ENCODE measurements at regions not wholly inside any gene's neighbourhood (a gene's known extent, or its start where the extent isn't known, plus 50 kb on each side); places are given as distances from the start of the nearest gene placed in this dataset.

- Mint-ChIP-seq H3K27ac (ENCODE audit: unreplicated experiment) (no peak overlapping the region), H3K4me1 (ENCODE audit: low read depth, unreplicated experiment) (no peaks in the 10 kb centered on the region)
Observed at GRCh38 chr18:60965856-60966255, 367.4 kb upstream of the CDH20 start.

DNA sequence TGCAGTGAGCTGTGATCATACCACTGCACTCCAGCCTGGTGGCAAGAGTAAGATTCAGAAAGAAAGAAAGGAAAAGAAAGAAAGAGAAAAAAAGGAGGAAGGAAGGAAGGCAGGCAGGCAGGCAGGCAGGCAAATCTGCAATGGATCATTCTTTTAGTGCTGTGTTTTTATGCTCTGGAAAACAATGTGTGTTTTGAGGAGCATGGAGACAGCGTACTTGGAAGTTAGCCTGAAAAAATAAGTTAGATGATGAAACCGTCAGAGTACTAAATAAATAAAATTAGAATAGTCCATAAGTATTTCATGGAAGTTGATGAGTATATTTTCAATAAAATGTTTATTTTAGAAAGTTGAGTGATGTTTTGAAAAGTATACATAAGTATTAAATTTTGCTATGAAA is 366.4 kb upstream of the CDH20 start:
- no peak overlapping the region for H3K27ac Mint-ChIP-seq (ENCODE audit: unreplicated experiment)
- no TSS peak for BruUV-seq (replicated peaks)
- TF ChIP-seq, protein P1, sequence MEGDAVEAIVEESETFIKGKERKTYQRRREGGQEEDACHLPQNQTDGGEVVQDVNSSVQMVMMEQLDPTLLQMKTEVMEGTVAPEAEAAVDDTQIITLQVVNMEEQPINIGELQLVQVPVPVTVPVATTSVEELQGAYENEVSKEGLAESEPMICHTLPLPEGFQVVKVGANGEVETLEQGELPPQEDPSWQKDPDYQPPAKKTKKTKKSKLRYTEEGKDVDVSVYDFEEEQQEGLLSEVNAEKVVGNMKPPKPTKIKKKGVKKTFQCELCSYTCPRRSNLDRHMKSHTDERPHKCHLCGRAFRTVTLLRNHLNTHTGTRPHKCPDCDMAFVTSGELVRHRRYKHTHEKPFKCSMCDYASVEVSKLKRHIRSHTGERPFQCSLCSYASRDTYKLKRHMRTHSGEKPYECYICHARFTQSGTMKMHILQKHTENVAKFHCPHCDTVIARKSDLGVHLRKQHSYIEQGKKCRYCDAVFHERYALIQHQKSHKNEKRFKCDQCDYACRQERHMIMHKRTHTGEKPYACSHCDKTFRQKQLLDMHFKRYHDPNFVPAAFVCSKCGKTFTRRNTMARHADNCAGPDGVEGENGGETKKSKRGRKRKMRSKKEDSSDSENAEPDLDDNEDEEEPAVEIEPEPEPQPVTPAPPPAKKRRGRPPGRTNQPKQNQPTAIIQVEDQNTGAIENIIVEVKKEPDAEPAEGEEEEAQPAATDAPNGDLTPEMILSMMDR (IDR thresholded peaks at IDR 0.05; ENCODE audit: insufficient read depth in 1 of 2, low read depth in 1 of 2, low read length in 1 of 2, severe bottlenecking in 1 of 2, unreplicated experiment in 1 of 2): no peak
- H3K4me3 Mint-ChIP-seq (ENCODE audit: unreplicated experiment): no peak overlapping the region
- Histone ChIP-seq H3K36me3 (ENCODE audit: control insufficient read depth, insufficient read depth, low read length) (no peaks in the 10 kb centered on the region), H3K4me1 (no peaks in the 10 kb centered on the region), H3K9me3 (no peaks in the 10 kb centered on the region), H3K4me3 (ENCODE audit: low read depth, low read length) (no peak overlapping the region), H3K27me3 (replicated peaks; ENCODE audit: control insufficient read depth, insufficient read depth, low read length) (no peaks in the 10 kb centered on the region)
- no peaks in the 10 kb centered on the region for H3K36me3 Mint-ChIP-seq (ENCODE audit: insufficient read depth, unreplicated experiment)
- intact Hi-C loops (cut with micrococcal nuclease; ENCODE audit: unreplicated experiment): no loop called here
- DNase-seq: no peak
- CTCF ChIA-PET: no interaction called here
- H3K27me3 Mint-ChIP-seq (ENCODE audit: insufficient read depth, unreplicated experiment): no peaks in the 10 kb centered on the region
- no peaks in the 10 kb centered on the region for H3K4me1 Mint-ChIP-seq (ENCODE audit: low read depth, unreplicated experiment)
- POLR2A ChIA-PET: no interaction called here
- H3K9me3 Mint-ChIP-seq (ENCODE audit: unreplicated experiment): no peaks in the 10 kb centered on the region

More at GRCh38 chr18:60965856-60966255, 367.4 kb upstream of the CDH20 start:
- Mint-ChIP-seq H3K36me3 (ENCODE audit: insufficient read depth, unreplicated experiment) (no peaks in the 10 kb centered on the region), H3K9me3 (ENCODE audit: unreplicated experiment) (no peaks in the 10 kb centered on the region), H3K4me3 (ENCODE audit: unreplicated experiment) (no peak overlapping the region), H3K27me3 (ENCODE audit: insufficient read depth, unreplicated experiment) (no peaks in the 10 kb centered on the region)
- H3K27me3 ChIP-seq (replicated peaks; ENCODE audit: control insufficient read depth, insufficient read depth, low read length): no peaks in the 10 kb centered on the region
- H3K4me3 ChIP-seq (ENCODE audit: low read depth, low read length): no peak overlapping the region
- DNase-seq: no peak
- ChIA-PET POLR2A (no interaction called here), CTCF (no interaction called here)
- intact Hi-C loops (cut with micrococcal nuclease; ENCODE audit: unreplicated experiment): no loop called here
- no peaks in the 10 kb centered on the region for H3K36me3 ChIP-seq (ENCODE audit: control insufficient read depth, insufficient read depth, low read length)
- no peaks in the 10 kb centered on the region for H3K4me1 ChIP-seq
- no peaks in the 10 kb centered on the region for H3K9me3 ChIP-seq
- TF ChIP-seq, protein P1 (IDR thresholded peaks at IDR 0.05; ENCODE audit: insufficient read depth in 1 of 2, low read depth in 1 of 2, low read length in 1 of 2, severe bottlenecking in 1 of 2, unreplicated experiment in 1 of 2): no peak
- BruUV-seq (replicated peaks): no TSS peak

GRCh38 chr18:60975420-60975819 is 357.8 kb upstream of the CDH20 start:
- H3K9me3 Mint-ChIP-seq (ENCODE audit: unreplicated experiment): no peaks in the 10 kb centered on the region
- intact Hi-C loops (cut with micrococcal nuclease; ENCODE audit: unreplicated experiment): no loop called here
- H3K4me1 ChIP-seq: no peaks in the 10 kb centered on the region
- no peak overlapping the region for H3K27ac Mint-ChIP-seq (ENCODE audit: unreplicated experiment)
- H3K36me3 Mint-ChIP-seq (ENCODE audit: insufficient read depth, unreplicated experiment): no peaks in the 10 kb centered on the region
- H3K4me3 Mint-ChIP-seq (ENCODE audit: unreplicated experiment): no peak overlapping the region
- TF ChIP-seq, protein P1 (IDR thresholded peaks at IDR 0.05; ENCODE audit: insufficient read depth in 1 of 2, low read depth in 1 of 2, low read length in 1 of 2, severe bottlenecking in 1 of 2, unreplicated experiment in 1 of 2): no peak
- no TSS peak for BruUV-seq (replicated peaks)
- no peaks in the 10 kb centered on the region for H3K27me3 Mint-ChIP-seq (ENCODE audit: insufficient read depth, unreplicated experiment)
- DNase-seq: no peak
- ChIA-PET POLR2A (no interaction called here), CTCF (no interaction called here)
- H3K9me3 ChIP-seq: no peaks in the 10 kb centered on the region
- H3K4me3 ChIP-seq (ENCODE audit: low read depth, low read length): no peak overlapping the region
- no peaks in the 10 kb centered on the region for H3K36me3 ChIP-seq (ENCODE audit: control insufficient read depth, insufficient read depth, low read length)
- H3K27me3 ChIP-seq (replicated peaks; ENCODE audit: control insufficient read depth, insufficient read depth, low read length): no peaks in the 10 kb centered on the region
- H3K4me1 Mint-ChIP-seq (ENCODE audit: low read depth, unreplicated experiment): no peaks in the 10 kb centered on the region

Measured in Caco-2 (cell line).